ENCODE measurements at regions not wholly inside any gene's neighbourhood (a gene's known extent, or its start where the extent isn't known, plus 50 kb on each side); places are given as distances from the start of the nearest gene placed in this dataset.

DNA sequence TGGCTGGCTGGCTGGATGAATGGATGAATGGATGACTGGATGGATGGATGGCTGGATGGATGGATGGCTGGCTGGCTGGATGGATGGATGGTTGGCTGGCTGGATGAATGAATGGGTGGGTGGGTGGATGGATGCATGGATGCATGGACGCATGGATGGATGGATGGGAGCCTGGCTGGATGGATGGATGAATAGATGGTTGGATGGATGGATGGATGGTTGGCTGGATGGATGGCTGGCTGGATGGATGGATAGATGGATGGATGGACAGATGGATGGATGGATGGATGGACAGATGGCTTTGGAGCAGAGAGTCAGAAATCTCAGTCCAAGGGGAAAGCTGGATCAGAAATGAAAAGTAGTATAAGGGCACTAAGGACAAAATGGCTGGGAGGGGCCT is 106.4 kb upstream of the SERP2 start:
- H3K4me3 Mint-ChIP-seq = no peak overlapping the region
- no peaks in the 10 kb centered on the region for H3K36me3 Mint-ChIP-seq (ENCODE audit: insufficient read depth)
- H3K4me1 Mint-ChIP-seq (ENCODE audit: low read depth) = peaks cover 5% of the 10 kb centered on the region
- no peaks in the 10 kb centered on the region for H3K9me3 Mint-ChIP-seq
- DNase-seq (no peak), ATAC-seq (no peak)
- H3K27me3 Mint-ChIP-seq (ENCODE audit: low read depth) = peaks cover 6% of the 10 kb centered on the region

DNA sequence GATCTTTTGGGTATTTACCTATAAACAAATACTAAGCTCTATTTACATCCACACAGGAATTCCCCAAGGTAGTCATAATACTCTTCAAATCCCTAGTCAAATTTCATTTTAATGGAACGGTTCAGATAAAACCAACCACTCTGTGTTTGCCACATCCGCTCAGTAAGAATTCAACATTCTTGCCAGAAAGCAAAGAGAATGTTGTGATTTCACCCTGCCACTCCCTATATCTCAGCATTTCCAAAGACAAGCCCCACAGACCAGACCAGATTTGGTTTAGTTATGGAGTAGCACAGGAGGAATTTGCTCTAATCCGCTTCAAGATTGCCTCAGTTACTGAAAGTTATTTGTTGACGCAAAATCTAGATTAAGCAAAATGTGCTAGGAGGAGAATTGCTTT is 105.6 kb upstream of the SERP2 start:
- DNase-seq = no peak
- no peak overlapping the region for H3K4me3 Mint-ChIP-seq
- H3K36me3 Mint-ChIP-seq (ENCODE audit: insufficient read depth) = no peaks in the 10 kb centered on the region
- ATAC-seq = no peak
- H3K9me3 Mint-ChIP-seq = no peaks in the 10 kb centered on the region
- peaks cover 6% of the 10 kb centered on the region for H3K27me3 Mint-ChIP-seq (ENCODE audit: low read depth)
- peaks cover 6% of the 10 kb centered on the region for H3K4me1 Mint-ChIP-seq (ENCODE audit: low read depth)

GRCh38 chr13:44268980-44269379 is 104.6 kb upstream of the SERP2 start:
- Mint-ChIP-seq H3K4me1 (ENCODE audit: low read depth) (peaks cover 15% of the 10 kb centered on the region), H3K27me3 (ENCODE audit: low read depth) (peaks cover 6% of the 10 kb centered on the region), H3K4me3 (no peak overlapping the region), H3K36me3 (ENCODE audit: insufficient read depth) (no peaks in the 10 kb centered on the region), H3K9me3 (no peaks in the 10 kb centered on the region)
- ATAC-seq (no peak), DNase-seq (no peak)

GRCh38 chr13:44270150-44270549 is 103.5 kb upstream of the SERP2 start:
- H3K27me3 Mint-ChIP-seq (ENCODE audit: low read depth) = peaks cover 6% of the 10 kb centered on the region
- H3K4me3 Mint-ChIP-seq = no peak overlapping the region
- peaks cover 27% of the 10 kb centered on the region for H3K4me1 Mint-ChIP-seq (ENCODE audit: low read depth)

DNA sequence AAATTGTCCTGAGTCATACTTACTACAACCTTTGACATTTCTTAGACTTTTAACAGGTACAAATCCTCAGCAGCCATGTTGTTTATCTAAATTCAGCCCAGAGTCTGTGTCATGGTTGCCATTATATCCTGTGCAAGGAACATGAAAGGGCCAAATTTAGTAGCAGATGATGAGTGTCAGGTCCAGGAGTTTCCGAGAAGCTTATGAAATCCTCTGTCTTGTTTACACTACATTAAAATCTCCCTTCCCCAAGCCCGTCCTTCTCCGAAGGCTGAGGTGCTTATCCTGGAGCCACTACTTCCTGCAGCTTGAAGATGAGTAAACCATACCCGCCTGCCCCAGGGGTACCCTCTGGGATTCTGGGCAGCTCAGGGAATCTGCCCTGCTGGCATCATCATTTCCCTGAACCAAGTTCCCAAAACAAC is 102.6 kb upstream of the SERP2 start:
- peaks cover 7% of the 10 kb centered on the region for H3K9me3 Mint-ChIP-seq
- DNase-seq = no peak
- H3K27me3 Mint-ChIP-seq (ENCODE audit: low read depth) = peaks cover 6% of the 10 kb centered on the region
- ATAC-seq = no peak
- H3K36me3 Mint-ChIP-seq (ENCODE audit: insufficient read depth) = peaks cover 4% of the 10 kb centered on the region
- peaks cover 36% of the 10 kb centered on the region for H3K4me1 Mint-ChIP-seq (ENCODE audit: low read depth)
- no peak overlapping the region for H3K4me3 Mint-ChIP-seq

More at GRCh38 chr13:44270150-44270549, 103.5 kb upstream of the SERP2 start:
- DNase-seq (no peak), ATAC-seq (no peak)
- H3K36me3 Mint-ChIP-seq (ENCODE audit: insufficient read depth) = peaks cover 4% of the 10 kb centered on the region
- H3K9me3 Mint-ChIP-seq = peaks cover 7% of the 10 kb centered on the region

- H3K27me3 Mint-ChIP-seq (ENCODE audit: low read depth) = peaks cover 6% of the 10 kb centered on the region
These were observed 102.2 kb upstream of the SERP2 start for GRCh38 chr13:44271473-44271872.

DNA sequence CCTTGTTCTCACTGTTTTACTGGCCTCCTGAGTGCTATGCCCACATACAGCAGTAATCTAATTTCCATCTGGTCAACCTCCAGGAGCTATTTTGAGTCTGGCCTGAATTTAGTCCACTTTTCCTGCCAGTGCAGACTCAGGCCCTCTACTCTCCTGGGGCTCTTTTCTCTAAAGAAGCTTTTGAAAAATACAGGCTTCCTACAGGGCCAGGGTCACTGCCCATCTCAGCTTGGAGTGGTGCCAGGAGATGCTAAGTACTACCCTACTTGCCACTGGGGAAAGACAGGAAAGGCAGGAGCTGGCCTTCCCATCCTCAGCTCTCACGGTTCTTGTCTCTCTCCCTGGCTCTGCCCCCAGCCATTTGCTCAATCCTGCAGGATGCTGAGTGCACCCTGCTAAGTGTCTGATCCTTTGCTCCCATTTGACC is 101.7 kb upstream of the SERP2 start:
- no peak overlapping the region for H3K4me3 Mint-ChIP-seq
- ATAC-seq (no peak), DNase-seq (no peak)
- peaks cover 36% of the 10 kb centered on the region for H3K4me1 Mint-ChIP-seq (ENCODE audit: low read depth)
- H3K36me3 Mint-ChIP-seq (ENCODE audit: insufficient read depth) = peaks cover 4% of the 10 kb centered on the region
- H3K9me3 Mint-ChIP-seq = peaks cover 7% of the 10 kb centered on the region
- peaks cover 3% of the 10 kb centered on the region for H3K27me3 Mint-ChIP-seq (ENCODE audit: low read depth)

More at GRCh38 chr13:44271473-44271872, 102.2 kb upstream of the SERP2 start:
- ATAC-seq (no peak), DNase-seq (no peak)
- peaks cover 7% of the 10 kb centered on the region for H3K9me3 Mint-ChIP-seq
- H3K4me1 Mint-ChIP-seq (ENCODE audit: low read depth) = peaks cover 36% of the 10 kb centered on the region
- H3K4me3 Mint-ChIP-seq = no peak overlapping the region
- H3K36me3 Mint-ChIP-seq (ENCODE audit: insufficient read depth) = peaks cover 4% of the 10 kb centered on the region

DNA sequence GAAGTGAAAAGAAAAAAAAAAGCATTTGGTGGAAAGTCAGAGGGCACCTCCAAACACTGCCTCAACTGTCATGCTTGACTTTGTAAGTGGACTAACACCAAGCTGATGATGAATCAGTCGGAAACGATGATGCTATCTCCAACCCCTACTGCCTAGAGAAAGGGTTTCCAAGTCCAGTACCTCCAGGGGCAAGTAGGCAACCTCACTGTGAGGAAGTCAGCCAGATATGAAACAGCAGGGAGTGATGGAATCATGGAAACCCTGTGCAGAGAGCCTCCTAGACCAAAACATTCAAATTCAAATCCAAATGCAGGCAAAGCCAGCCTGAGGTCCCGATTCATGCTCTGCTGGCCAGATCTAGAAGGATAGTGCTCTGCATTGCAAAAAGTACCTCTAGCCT is 100.9 kb upstream of the SERP2 start:
- Mint-ChIP-seq H3K27me3 (ENCODE audit: low read depth) (peaks cover 1% of the 10 kb centered on the region), H3K4me1 (ENCODE audit: low read depth) (peaks cover 38% of the 10 kb centered on the region), H3K9me3 (peaks cover 7% of the 10 kb centered on the region), H3K4me3 (no peak overlapping the region), H3K36me3 (ENCODE audit: insufficient read depth) (peaks cover 4% of the 10 kb centered on the region)
- DNase-seq (no peak), ATAC-seq (no peak)

GRCh38 chr13:44273216-44273615 is 100.4 kb upstream of the SERP2 start:
- H3K4me1 Mint-ChIP-seq (ENCODE audit: low read depth) = peaks cover 43% of the 10 kb centered on the region
- peaks cover 7% of the 10 kb centered on the region for H3K9me3 Mint-ChIP-seq
- ATAC-seq = no peak
- peaks cover 3% of the 10 kb centered on the region for H3K27me3 Mint-ChIP-seq (ENCODE audit: low read depth)
- peaks cover 4% of the 10 kb centered on the region for H3K36me3 Mint-ChIP-seq (ENCODE audit: insufficient read depth)
- DNase-seq = no peak
- H3K4me3 Mint-ChIP-seq = no peak overlapping the region

GRCh38 chr13:44273991-44274770 is 99.4 kb upstream of the SERP2 start:
- peak; percentile 94 to 96 for ATAC-seq
- Mint-ChIP-seq H3K9me3 (peaks cover 7% of the 10 kb centered on the region), H3K27me3 (ENCODE audit: low read depth) (peaks cover 4% of the 10 kb centered on the region), H3K4me1 (ENCODE audit: low read depth) (peaks cover 48% of the 10 kb centered on the region), H3K36me3 (ENCODE audit: insufficient read depth) (peaks cover 4% of the 10 kb centered on the region), H3K4me3 (peak overlapping the region; percentile 68)
- no peak for DNase-seq

DNA sequence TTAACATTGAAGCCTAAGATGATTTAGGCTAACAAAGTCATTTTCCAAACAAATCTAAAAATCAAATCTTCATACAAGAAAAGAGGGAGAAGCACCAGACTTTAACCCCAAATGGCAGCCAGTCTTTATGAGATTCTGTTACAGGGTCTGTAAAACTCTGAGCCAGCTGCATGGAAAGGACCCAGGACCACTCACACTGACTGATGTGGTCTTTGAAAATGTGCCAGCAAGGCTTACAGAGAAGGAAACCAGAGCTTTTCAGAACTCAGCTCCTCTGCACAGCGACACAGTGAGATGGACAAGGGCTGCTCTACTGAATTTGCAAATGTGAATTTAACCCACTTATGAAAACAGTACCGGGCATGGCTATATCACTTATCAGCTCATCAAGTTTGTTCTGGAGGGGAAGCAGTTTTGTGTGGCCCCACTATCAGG is 98.8 kb upstream of the SERP2 start:
- peak; percentile 41 to 44 for ATAC-seq
- no peak for DNase-seq
- H3K36me3 Mint-ChIP-seq (ENCODE audit: insufficient read depth) = peaks cover 4% of the 10 kb centered on the region
- H3K27me3 Mint-ChIP-seq (ENCODE audit: low read depth) = peaks cover 4% of the 10 kb centered on the region
- peak overlapping the region; percentile 68 for H3K4me3 Mint-ChIP-seq
- H3K9me3 Mint-ChIP-seq = peaks cover 7% of the 10 kb centered on the region
- H3K4me1 Mint-ChIP-seq (ENCODE audit: low read depth) = peaks cover 48% of the 10 kb centered on the region

- peaks cover 4% of the 10 kb centered on the region for H3K36me3 Mint-ChIP-seq (ENCODE audit: insufficient read depth)
- no peak overlapping the region for H3K4me3 Mint-ChIP-seq
- no peak for ATAC-seq
- H3K9me3 Mint-ChIP-seq = peaks cover 7% of the 10 kb centered on the region
- DNase-seq = no peak
- peaks cover 48% of the 10 kb centered on the region for H3K4me1 Mint-ChIP-seq (ENCODE audit: low read depth)
- peaks cover 6% of the 10 kb centered on the region for H3K27me3 Mint-ChIP-seq (ENCODE audit: low read depth)
These were observed 98.2 kb upstream of the SERP2 start for GRCh38 chr13:44275381-44275780.

- ATAC-seq = no peak
- peaks cover 45% of the 10 kb centered on the region for H3K4me1 Mint-ChIP-seq (ENCODE audit: low read depth)
- H3K36me3 Mint-ChIP-seq (ENCODE audit: insufficient read depth) = peaks cover 4% of the 10 kb centered on the region
These were observed 97.6 kb upstream of the SERP2 start for GRCh38 chr13:44276061-44276460.

DNA sequence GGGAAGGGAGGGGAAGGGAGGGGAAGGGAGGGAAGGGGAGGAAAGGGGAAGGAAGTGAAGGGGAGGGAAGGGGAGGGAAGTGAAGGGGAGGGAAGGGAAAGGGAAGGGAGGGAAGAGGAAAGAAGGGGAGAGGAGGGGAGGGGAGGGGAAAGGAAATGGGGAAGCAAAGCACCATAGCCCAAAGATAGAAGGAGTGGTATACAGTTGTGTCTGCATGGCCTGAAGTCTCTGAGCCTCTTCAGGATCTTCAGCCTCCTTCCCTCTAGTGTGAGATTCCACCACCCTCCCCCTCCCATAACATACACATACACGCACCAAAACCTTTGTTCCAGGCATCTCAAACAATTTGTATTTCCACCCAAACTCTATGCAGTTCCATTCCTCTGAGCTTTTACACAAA is 96.2 kb upstream of the SERP2 start:
- Mint-ChIP-seq H3K36me3 (ENCODE audit: insufficient read depth) (peaks cover 4% of the 10 kb centered on the region), H3K4me3 (no peak overlapping the region), H3K9me3 (peaks cover 7% of the 10 kb centered on the region), H3K27me3 (ENCODE audit: low read depth) (peaks cover 16% of the 10 kb centered on the region), H3K4me1 (ENCODE audit: low read depth) (peaks cover 43% of the 10 kb centered on the region)
- DNase-seq (no peak), ATAC-seq (no peak)

More at GRCh38 chr13:44276061-44276460, 97.6 kb upstream of the SERP2 start:
- H3K9me3 Mint-ChIP-seq = peaks cover 7% of the 10 kb centered on the region
- peaks cover 8% of the 10 kb centered on the region for H3K27me3 Mint-ChIP-seq (ENCODE audit: low read depth)
- H3K4me3 Mint-ChIP-seq = peak overlapping the region; percentile 43
- DNase-seq = no peak

DNA sequence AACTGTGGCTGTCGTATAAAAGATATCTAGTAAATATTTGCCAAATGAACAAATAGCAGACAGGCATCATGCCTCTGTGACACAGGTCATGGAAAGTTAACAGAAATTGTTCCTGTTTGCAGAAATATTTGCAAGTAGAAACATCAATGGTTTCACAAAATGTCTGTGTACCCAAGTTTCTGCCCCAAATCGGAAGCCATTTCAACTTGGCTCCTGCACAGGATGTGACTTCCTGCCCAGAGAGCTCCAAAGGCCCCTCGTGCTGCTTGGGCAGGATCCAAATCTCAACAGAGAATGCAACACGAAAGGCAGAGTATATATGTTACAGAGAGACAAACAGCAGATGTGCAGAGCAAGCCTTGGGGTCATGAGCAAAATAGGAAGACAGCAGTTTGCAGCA is 95.5 kb upstream of the SERP2 start:
- Mint-ChIP-seq H3K4me1 (ENCODE audit: low read depth) (peaks cover 41% of the 10 kb centered on the region), H3K36me3 (ENCODE audit: insufficient read depth) (peaks cover 4% of the 10 kb centered on the region), H3K4me3 (no peak overlapping the region), H3K9me3 (peaks cover 7% of the 10 kb centered on the region), H3K27me3 (ENCODE audit: low read depth) (peaks cover 22% of the 10 kb centered on the region)
- no peak for ATAC-seq
- DNase-seq = no peak

Measured in activated T-cell treated with anti-CD3 and anti-CD28 coated beads, Interleukin-2, amount 50 U/mL, for 4 hours (primary cell).